ENCODE measurements at regions not wholly inside any gene's neighbourhood (a gene's known extent, or its start where the extent isn't known, plus 50 kb on each side); places are given as distances from the start of the nearest gene placed in this dataset.

DNA sequence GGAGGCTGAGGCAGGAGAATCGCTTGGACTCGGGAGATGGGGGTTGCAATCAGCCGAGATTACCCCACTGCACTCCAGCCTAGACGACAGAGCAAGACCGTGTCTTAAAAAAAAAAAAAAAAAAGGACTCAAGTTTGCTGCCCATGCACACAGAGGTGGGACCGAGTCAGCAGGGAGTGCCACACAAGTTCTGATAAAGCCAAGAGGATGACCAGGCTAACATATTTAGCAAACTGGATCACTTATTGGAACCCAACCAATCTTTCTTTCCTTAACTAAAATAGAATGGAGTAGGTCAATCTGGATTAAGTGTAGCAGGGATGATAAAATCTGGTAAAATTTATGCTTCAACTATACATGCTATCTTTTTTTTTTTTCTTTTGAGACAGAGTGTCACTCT lies 190.4 kb upstream of the FOXN3 start:
- H3K27me3 Mint-ChIP-seq = no peaks in the 10 kb centered on the region
- peaks cover 18% of the 10 kb centered on the region for H3K36me3 Mint-ChIP-seq
- H3K9me3 Mint-ChIP-seq = peaks cover 13% of the 10 kb centered on the region
- no peaks in the 10 kb centered on the region for H3K4me1 Mint-ChIP-seq (ENCODE audit: unreplicated experiment)
- TF ChIP-seq, protein P1, sequence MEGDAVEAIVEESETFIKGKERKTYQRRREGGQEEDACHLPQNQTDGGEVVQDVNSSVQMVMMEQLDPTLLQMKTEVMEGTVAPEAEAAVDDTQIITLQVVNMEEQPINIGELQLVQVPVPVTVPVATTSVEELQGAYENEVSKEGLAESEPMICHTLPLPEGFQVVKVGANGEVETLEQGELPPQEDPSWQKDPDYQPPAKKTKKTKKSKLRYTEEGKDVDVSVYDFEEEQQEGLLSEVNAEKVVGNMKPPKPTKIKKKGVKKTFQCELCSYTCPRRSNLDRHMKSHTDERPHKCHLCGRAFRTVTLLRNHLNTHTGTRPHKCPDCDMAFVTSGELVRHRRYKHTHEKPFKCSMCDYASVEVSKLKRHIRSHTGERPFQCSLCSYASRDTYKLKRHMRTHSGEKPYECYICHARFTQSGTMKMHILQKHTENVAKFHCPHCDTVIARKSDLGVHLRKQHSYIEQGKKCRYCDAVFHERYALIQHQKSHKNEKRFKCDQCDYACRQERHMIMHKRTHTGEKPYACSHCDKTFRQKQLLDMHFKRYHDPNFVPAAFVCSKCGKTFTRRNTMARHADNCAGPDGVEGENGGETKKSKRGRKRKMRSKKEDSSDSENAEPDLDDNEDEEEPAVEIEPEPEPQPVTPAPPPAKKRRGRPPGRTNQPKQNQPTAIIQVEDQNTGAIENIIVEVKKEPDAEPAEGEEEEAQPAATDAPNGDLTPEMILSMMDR (conservative IDR thresholded peaks at IDR 0.05) = no peak
- no peak overlapping the region for H3K4me3 Mint-ChIP-seq
- no peak overlapping the region for H3K27ac Mint-ChIP-seq
- DNase-seq (ENCODE audit: extremely low spot score, unreplicated experiment) = no peak

DNA sequence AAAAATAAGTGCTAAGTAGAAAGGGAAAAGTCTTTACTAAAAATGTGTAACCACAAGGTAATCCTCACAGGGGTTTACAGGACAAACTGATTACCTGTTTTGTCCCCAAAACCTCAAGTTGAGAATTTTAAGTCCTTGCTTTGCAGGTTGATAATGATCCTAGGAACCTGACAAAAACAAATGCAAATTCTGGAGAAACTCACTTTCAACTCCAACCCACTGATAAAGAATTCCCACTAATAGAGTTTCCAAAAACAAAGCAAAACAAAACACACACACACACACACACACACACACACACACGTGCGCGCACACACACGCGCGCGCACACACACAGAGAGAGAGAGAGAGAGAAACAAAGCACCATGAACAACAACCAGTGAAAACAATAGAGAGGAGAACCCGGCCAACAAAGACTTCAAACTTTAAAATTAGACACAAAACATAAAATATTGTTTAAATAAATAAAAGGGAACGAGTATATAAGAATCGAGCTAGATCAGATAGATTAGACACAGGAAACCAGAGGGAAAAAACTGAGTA lies 187.0 kb upstream of the FOXN3 start:
- Mint-ChIP-seq H3K4me1 (ENCODE audit: unreplicated experiment) (no peaks in the 10 kb centered on the region), H3K27ac (no peak overlapping the region), H3K27me3 (no peaks in the 10 kb centered on the region)

DNA sequence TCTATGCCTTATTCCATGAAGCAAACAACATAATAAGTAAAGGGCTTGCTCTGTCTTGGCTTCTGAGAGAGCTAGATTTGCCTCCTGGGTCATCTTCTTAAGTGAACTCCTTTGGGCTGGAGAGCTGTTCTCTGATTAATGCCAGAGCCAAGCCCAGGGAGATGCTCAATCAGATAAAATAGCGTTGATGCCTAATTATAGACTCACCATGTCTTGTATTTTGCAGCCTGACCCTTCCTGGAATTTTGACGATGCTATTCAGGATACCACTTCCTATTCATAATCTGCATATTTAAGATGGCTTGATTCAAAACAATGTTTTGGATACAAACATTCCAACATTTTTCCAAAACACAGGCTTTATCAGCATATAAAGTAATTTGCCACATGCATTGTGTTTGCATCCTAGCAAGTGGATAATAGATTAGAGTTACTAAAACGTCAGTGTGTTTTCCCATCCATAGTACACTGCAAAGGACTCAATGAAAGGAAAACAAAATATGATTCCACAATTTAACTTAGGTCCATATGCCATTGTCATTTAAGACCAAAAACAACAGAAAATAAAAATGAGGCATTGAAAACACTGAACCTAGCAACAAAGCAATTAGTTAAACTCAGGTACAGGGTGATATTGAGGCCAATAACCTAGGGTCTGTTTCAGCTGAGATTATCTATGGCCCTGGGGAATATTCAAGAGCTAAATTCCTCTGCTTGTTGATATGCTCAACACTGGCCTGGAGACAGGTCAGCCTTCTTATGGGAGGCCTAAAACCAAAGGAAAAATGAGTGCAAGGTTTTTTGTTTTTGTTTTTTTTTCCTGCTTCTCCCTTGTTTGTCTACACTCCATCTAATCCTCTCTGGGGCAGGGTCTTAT lies 184.2 kb upstream of the FOXN3 start:
- H3K4me3 Mint-ChIP-seq = no peak overlapping the region
- no peak for DNase-seq (ENCODE audit: extremely low spot score, unreplicated experiment)
- TF ChIP-seq, protein P1 (conservative IDR thresholded peaks at IDR 0.05) = no peak
- H3K4me1 Mint-ChIP-seq (ENCODE audit: unreplicated experiment) = no peaks in the 10 kb centered on the region
- peaks cover 18% of the 10 kb centered on the region for H3K36me3 Mint-ChIP-seq
- no peaks in the 10 kb centered on the region for H3K27me3 Mint-ChIP-seq
- peaks cover 11% of the 10 kb centered on the region for H3K9me3 Mint-ChIP-seq
- no peak overlapping the region for H3K27ac Mint-ChIP-seq

More for the DNA sequence above, 187.0 kb upstream of the FOXN3 start:
- Mint-ChIP-seq H3K9me3 (peaks cover 10% of the 10 kb centered on the region), H3K4me3 (no peak overlapping the region), H3K36me3 (peaks cover 13% of the 10 kb centered on the region)
- TF ChIP-seq, protein P1 (conservative IDR thresholded peaks at IDR 0.05) = no peak
- DNase-seq (ENCODE audit: extremely low spot score, unreplicated experiment) = no peak

DNA sequence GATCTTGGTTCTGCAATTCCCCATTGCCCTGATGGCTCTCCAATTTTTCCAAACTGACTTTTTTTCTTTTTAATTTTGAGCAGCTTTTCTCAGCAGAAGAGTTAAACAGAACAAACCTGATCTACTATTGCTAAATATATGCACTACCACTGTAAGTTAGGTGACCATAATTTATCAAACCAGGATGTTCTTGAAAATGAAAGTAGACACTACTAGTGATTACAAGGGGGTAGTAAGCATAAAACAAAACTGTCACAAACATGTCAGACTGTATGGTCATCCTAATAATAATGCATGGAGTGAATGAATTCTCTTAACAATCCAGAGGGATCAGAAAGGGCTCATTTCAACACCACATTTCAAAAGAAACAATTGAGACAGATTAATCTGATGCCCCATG lies 183.0 kb upstream of the FOXN3 start:
- Mint-ChIP-seq H3K27ac (no peak overlapping the region), H3K4me1 (ENCODE audit: unreplicated experiment) (no peaks in the 10 kb centered on the region), H3K4me3 (no peak overlapping the region), H3K9me3 (peaks cover 11% of the 10 kb centered on the region), H3K36me3 (peaks cover 16% of the 10 kb centered on the region), H3K27me3 (no peaks in the 10 kb centered on the region)
- DNase-seq (ENCODE audit: extremely low spot score, unreplicated experiment) = no peak
- TF ChIP-seq, protein P1 (conservative IDR thresholded peaks at IDR 0.05) = no peak

- no peaks in the 10 kb centered on the region for H3K27me3 Mint-ChIP-seq
- peaks cover 18% of the 10 kb centered on the region for H3K36me3 Mint-ChIP-seq
- peaks cover 11% of the 10 kb centered on the region for H3K9me3 Mint-ChIP-seq
- H3K4me3 Mint-ChIP-seq = no peak overlapping the region
- no peak for DNase-seq (ENCODE audit: extremely low spot score, unreplicated experiment)
- TF ChIP-seq, protein P1 (conservative IDR thresholded peaks at IDR 0.05) = no peak
- H3K4me1 Mint-ChIP-seq (ENCODE audit: unreplicated experiment) = no peaks in the 10 kb centered on the region
- no peak overlapping the region for H3K27ac Mint-ChIP-seq
These were observed 181.6 kb upstream of the FOXN3 start for GRCh38 chr14:89598548-89599186.
